AG09309 (cell line): ENCODE measurements at regions not wholly inside any gene's neighbourhood (a gene's known extent, or its start where the extent isn't known, plus 50 kb on each side); places are given as distances from the start of the nearest gene placed in this dataset.
A peak's percentile ranks its signal among the peaks of the same experiment; 100 is the strongest.

Source experiments
- DNase-seq: peaks from one replicate; pipeline ENCODE4 v3.0.0-alpha.2; 2010; ENCODE audit warnings: low read depth
- H3K4me3 ChIP-seq: 2 replicates; pipeline ENCODE4 v1.5.1; 2011; ENCODE audit warnings: mild to moderate bottlenecking, low read depth, low read length, moderate library complexity; ENCODE audit not compliant: control insufficient read depth
- CTCF ChIP-seq: IDR thresholded peaks from 2 replicates; pipeline ENCODE4 v1.5.1; 2011; ENCODE audit warnings: mild to moderate bottlenecking, low read depth, low read length, inconsistent platforms; ENCODE audit not compliant: insufficient read depth, control insufficient read depth; ENCODE audit errors: missing control alignments

GRCh38 chr18:22101731-22102130 lies 67.7 kb upstream of the GATA6 start:
- no peak overlapping the region for H3K4me3 ChIP-seq
- DNase-seq: no peak
- no peak for TF ChIP-seq CTCF

- no peak for DNase-seq
- H3K4me3 ChIP-seq: no peak overlapping the region
- TF ChIP-seq CTCF: no peak
These were observed 66.3 kb upstream of the GATA6 start for GRCh38 chr18:22102953-22103646.

- no peak for DNase-seq
- no peak for TF ChIP-seq CTCF
- H3K4me3 ChIP-seq: no peak overlapping the region
These were observed 65.8 kb upstream of the GATA6 start for GRCh38 chr18:22103647-22104031.

- no peak for TF ChIP-seq CTCF
- no peak overlapping the region for H3K4me3 ChIP-seq
- DNase-seq: no peak
These were observed 62.7 kb upstream of the GATA6 start for GRCh38 chr18:22106536-22107292.

GRCh38 chr18:22108674-22109073 lies 60.7 kb upstream of the GATA6 start:
- TF ChIP-seq CTCF: peak; percentile 2
- no peak for DNase-seq
- H3K4me3 ChIP-seq: no peak overlapping the region

GRCh38 chr18:22109535-22109934 lies 59.9 kb upstream of the GATA6 start:
- no peak for TF ChIP-seq CTCF
- H3K4me3 ChIP-seq: no peak overlapping the region
- DNase-seq: no peak

- no peak for DNase-seq
- no peak for TF ChIP-seq CTCF
- no peak overlapping the region for H3K4me3 ChIP-seq
These were observed 58.9 kb upstream of the GATA6 start for GRCh38 chr18:22110461-22110924.
